ENCODE measurements at regions not wholly inside any gene's neighbourhood (a gene's known extent, or its start where the extent isn't known, plus 50 kb on each side); places are given as distances from the start of the nearest gene placed in this dataset.

DNA sequence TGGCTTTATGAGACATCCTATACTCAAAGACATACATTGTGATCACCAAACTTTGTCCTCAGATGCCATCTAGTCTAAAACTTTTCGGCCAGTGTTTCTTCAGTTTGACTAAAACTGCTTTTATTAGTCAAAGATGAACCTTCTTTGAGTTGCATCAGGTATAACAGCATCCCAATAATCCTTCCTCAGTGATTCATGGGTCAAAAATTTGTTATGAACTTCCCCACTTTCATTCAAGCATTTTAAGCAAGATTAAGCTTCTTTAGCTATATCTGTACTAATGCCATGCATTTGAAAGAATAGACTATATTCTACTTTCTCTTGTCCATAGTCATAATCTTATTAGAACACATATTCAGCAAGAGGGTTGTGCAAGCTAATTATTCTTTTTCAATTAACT lies 1070.4 kb upstream of the ADGRL3 start:
- TF ChIP-seq, protein P1, sequence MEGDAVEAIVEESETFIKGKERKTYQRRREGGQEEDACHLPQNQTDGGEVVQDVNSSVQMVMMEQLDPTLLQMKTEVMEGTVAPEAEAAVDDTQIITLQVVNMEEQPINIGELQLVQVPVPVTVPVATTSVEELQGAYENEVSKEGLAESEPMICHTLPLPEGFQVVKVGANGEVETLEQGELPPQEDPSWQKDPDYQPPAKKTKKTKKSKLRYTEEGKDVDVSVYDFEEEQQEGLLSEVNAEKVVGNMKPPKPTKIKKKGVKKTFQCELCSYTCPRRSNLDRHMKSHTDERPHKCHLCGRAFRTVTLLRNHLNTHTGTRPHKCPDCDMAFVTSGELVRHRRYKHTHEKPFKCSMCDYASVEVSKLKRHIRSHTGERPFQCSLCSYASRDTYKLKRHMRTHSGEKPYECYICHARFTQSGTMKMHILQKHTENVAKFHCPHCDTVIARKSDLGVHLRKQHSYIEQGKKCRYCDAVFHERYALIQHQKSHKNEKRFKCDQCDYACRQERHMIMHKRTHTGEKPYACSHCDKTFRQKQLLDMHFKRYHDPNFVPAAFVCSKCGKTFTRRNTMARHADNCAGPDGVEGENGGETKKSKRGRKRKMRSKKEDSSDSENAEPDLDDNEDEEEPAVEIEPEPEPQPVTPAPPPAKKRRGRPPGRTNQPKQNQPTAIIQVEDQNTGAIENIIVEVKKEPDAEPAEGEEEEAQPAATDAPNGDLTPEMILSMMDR (IDR thresholded peaks at IDR 0.05) = no peak
- no peak for TF ChIP-seq POLR2AphosphoS5 (IDR thresholded peaks at IDR 0.05)
